ENCODE measurements at regions not wholly inside any gene's neighbourhood (a gene's known extent, or its start where the extent isn't known, plus 50 kb on each side); places are given as distances from the start of the nearest gene placed in this dataset.

GRCh38 chr5:167412556-167412955 lies 878.9 kb upstream of the WWC1 start:
- DNase-seq (ENCODE audit: insufficient read length, low spot score, missing footprints) = no peak

DNA sequence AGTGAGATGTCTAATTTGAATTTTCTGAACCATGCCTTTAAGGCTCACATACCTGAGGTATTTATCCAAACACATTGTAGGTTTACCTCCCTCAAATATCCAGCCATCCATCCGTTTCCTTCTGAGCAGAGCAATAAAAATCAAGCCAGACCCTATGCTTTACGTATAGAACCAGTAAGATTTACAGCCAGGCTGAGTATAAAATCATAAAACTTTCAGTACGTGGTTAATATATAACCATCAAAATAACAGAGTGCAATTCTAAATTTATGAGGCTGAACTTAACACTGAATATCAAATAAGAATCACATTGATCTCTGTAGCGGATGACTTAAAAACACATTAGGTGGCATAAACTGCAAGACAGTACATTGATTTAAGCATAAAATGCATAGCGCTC lies 877.9 kb upstream of the WWC1 start:
- no peaks in the 10 kb centered on the region for H3K9me3 ChIP-seq (ENCODE audit: low read depth, low read length)
- no peaks in the 10 kb centered on the region for H3K4me1 ChIP-seq (ENCODE audit: insufficient read depth, low read length)
- no peaks in the 10 kb centered on the region for H3K79me2 ChIP-seq (ENCODE audit: insufficient read depth, low read length)
- no peak for TF ChIP-seq CTCF (IDR thresholded peaks at IDR 0.05; ENCODE audit: extremely low read depth, low read depth, low read length)
- H3K4me3 ChIP-seq (ENCODE audit: insufficient read depth, low read length) = no peak overlapping the region
- H2AFZ ChIP-seq (ENCODE audit: low read length) = no peak overlapping the region
- H3K27ac ChIP-seq (ENCODE audit: low read depth, low read length) = no peak overlapping the region
- no peak for DNase-seq (ENCODE audit: insufficient read length, low spot score, missing footprints)
- H4K20me1 ChIP-seq (ENCODE audit: insufficient read depth, low read length) = no peaks in the 10 kb centered on the region
- H3K36me3 ChIP-seq (ENCODE audit: insufficient read depth, low read length) = no peaks in the 10 kb centered on the region
- no peak overlapping the region for H3K4me2 ChIP-seq (ENCODE audit: insufficient read depth, low read length)
- no peaks in the 10 kb centered on the region for H3K27me3 ChIP-seq (ENCODE audit: insufficient read depth, low read length)

More at GRCh38 chr5:167412556-167412955, 878.9 kb upstream of the WWC1 start:
- Histone ChIP-seq H3K27ac (ENCODE audit: low read depth, low read length) (no peak overlapping the region), H3K4me2 (ENCODE audit: insufficient read depth, low read length) (no peak overlapping the region), H3K4me1 (ENCODE audit: insufficient read depth, low read length) (no peaks in the 10 kb centered on the region), H3K9me3 (ENCODE audit: low read depth, low read length) (no peaks in the 10 kb centered on the region), H4K20me1 (ENCODE audit: insufficient read depth, low read length) (no peaks in the 10 kb centered on the region), H2AFZ (ENCODE audit: low read length) (no peak overlapping the region), H3K36me3 (ENCODE audit: insufficient read depth, low read length) (no peaks in the 10 kb centered on the region), H3K4me3 (ENCODE audit: insufficient read depth, low read length) (no peak overlapping the region), H3K79me2 (ENCODE audit: insufficient read depth, low read length) (no peaks in the 10 kb centered on the region), H3K27me3 (ENCODE audit: insufficient read depth, low read length) (no peaks in the 10 kb centered on the region)
- TF ChIP-seq CTCF (IDR thresholded peaks at IDR 0.05; ENCODE audit: extremely low read depth, low read depth, low read length) = no peak

GRCh38 chr5:167414611-167415010 lies 876.8 kb upstream of the WWC1 start:
- Histone ChIP-seq H2AFZ (ENCODE audit: low read length) (no peak overlapping the region), H3K4me3 (ENCODE audit: insufficient read depth, low read length) (no peak overlapping the region), H4K20me1 (ENCODE audit: insufficient read depth, low read length) (no peaks in the 10 kb centered on the region), H3K36me3 (ENCODE audit: insufficient read depth, low read length) (no peaks in the 10 kb centered on the region), H3K79me2 (ENCODE audit: insufficient read depth, low read length) (no peaks in the 10 kb centered on the region), H3K4me2 (ENCODE audit: insufficient read depth, low read length) (no peak overlapping the region), H3K27ac (ENCODE audit: low read depth, low read length) (no peak overlapping the region), H3K4me1 (ENCODE audit: insufficient read depth, low read length) (no peaks in the 10 kb centered on the region), H3K9me3 (ENCODE audit: low read depth, low read length) (no peaks in the 10 kb centered on the region), H3K27me3 (ENCODE audit: insufficient read depth, low read length) (no peaks in the 10 kb centered on the region)
- DNase-seq (ENCODE audit: insufficient read length, low spot score, missing footprints) = no peak
- no peak for TF ChIP-seq CTCF (IDR thresholded peaks at IDR 0.05; ENCODE audit: extremely low read depth, low read depth, low read length)

GRCh38 chr5:167415779-167416746 lies 875.4 kb upstream of the WWC1 start:
- no peak for DNase-seq (ENCODE audit: insufficient read length, low spot score, missing footprints)
- Histone ChIP-seq H3K27ac (ENCODE audit: low read depth, low read length) (no peak overlapping the region), H3K9me3 (ENCODE audit: low read depth, low read length) (no peaks in the 10 kb centered on the region), H3K4me1 (ENCODE audit: insufficient read depth, low read length) (no peaks in the 10 kb centered on the region), H2AFZ (ENCODE audit: low read length) (no peak overlapping the region), H4K20me1 (ENCODE audit: insufficient read depth, low read length) (no peaks in the 10 kb centered on the region), H3K36me3 (ENCODE audit: insufficient read depth, low read length) (no peaks in the 10 kb centered on the region), H3K4me3 (ENCODE audit: insufficient read depth, low read length) (no peak overlapping the region), H3K4me2 (ENCODE audit: insufficient read depth, low read length) (no peak overlapping the region), H3K27me3 (ENCODE audit: insufficient read depth, low read length) (no peaks in the 10 kb centered on the region), H3K79me2 (ENCODE audit: insufficient read depth, low read length) (no peaks in the 10 kb centered on the region)
- no peak for TF ChIP-seq CTCF (IDR thresholded peaks at IDR 0.05; ENCODE audit: extremely low read depth, low read depth, low read length)
